Stimulated activated CD4-positive, alpha-beta T cell treated with anti-CD3 and anti-CD28 coated beads, Interleukin-4, amount 100 ng/mL, for 1 hour (primary cell): ENCODE measurements at regions not wholly inside any gene's neighbourhood (a gene's known extent, or its start where the extent isn't known, plus 50 kb on each side); places are given as distances from the start of the nearest gene placed in this dataset.
"Not testable (repeated sequence)": the region's sequence is repeated elsewhere in the genome, so short reads cannot be mapped to it uniquely, and the experiment has no call there.

Source experiments
- DNase-seq: peaks from one replicate; pipeline ENCODE4 v3.0.0-alpha.2; 2020

DNA sequence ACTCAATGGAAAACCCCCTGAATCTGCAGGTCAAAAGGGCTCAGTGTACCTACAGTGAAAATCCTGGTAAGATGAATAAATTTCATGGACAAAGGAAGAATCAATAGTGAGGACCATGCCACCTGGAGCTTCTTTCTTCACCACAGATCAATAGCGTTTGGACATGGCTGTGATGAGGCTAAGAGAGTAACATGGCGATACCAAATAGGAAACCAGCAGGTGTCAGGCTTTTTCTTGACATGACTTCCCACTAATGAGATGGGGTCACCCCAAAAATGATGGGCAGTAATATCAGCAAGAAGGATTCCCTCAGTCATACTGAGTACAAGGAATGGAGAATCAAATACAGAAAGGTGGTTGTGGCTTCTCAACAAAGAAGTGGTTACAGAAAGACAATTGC is 208.5 kb upstream of the PLPPR1 start:
- DNase-seq = no peak

DNA sequence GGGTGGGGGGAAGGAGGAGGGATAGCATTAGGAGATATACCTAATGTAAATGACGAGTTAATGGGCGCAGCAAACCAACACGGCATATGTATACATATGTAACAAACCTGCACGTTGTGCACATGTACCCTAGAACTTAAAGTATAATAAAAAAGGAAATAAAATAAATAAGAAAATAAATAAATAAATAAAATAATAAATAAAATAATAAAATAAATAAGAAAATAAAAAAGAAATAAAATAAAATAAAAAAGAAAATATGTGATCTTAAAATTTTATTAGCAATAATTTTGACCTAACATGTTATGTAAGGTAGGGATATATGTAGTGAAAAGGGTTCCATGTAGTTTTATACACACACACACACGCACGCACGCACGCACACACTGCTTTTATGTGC is 195.5 kb upstream of the PLPPR1 start:
- DNase-seq = not testable (repeated sequence)

DNA sequence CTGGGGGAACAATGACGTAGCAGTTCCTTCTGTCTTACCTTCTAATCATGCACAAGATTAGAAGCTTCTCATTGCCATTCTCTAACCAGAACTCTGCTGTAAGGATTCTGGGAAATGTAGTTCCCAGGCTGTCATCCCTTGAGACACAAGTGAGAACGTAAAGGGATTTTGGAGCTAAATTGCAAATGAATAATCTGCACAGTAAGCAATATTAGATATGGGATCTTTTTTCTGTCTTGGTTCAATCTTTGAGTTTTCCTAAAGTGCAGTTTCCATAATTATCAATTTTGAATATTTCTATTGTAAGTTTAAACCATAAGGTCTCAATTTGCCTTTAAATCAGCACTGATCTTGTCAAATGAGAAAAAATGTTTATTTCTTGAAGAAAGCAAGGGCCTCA is 189.7 kb upstream of the PLPPR1 start:
- no peak for DNase-seq

DNA sequence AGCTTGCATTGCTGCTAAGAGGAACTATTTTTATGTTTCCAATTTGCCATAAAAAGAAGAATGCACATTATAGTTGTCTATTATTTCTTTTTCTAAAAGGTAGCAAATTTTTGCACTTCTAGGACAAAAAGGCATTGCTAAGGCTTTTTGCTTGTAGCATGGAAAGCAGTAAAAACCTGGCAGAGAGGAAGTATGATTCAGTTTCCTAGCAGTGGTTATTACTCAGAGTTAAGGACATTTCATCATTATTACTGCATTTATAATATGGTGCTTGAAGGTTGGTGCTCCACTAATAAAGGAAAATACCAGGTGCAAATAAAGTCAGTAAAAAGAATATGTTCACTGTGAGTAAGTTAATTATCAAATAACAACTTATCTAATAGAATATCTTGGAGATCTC is 179.8 kb upstream of the PLPPR1 start:
- no peak for DNase-seq

DNA sequence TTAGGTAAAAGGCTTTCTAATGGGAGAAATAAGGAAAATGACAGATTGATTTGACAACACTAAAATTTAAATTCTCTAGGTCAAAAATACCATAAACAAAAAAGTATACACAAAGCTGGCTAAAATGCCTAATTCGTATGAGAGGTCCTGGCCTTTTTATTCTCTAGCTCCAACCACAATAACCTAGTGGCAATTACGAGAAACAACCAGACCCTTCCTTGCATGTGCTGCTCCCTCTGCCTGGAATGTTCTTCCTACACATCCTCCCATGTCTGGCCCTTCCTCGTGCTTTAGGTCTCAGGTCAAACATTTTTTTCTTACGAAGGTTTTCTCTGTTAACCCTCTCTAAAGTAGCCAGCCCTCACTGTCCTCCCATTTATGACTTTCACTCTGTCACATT is 176.4 kb upstream of the PLPPR1 start:
- DNase-seq = no peak

DNA sequence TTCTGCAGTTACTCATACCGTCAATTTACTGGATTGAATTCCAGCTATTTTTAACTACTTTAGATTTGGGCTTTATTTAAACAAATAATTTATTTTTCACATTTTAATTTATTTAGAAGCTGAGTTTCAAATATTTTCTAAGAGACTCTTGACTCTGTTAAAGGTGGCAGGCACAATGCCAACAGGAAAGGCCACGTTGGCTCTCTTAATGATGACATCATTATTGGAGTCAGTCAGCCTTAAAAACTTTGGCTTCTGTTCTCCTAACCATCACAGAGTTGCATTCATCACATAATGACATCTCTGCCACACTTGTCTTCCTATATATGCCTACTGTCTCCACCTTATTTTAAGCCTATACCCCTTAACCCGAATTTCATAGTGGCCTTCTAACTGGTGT is 172.3 kb upstream of the PLPPR1 start:
- DNase-seq = no peak

DNA sequence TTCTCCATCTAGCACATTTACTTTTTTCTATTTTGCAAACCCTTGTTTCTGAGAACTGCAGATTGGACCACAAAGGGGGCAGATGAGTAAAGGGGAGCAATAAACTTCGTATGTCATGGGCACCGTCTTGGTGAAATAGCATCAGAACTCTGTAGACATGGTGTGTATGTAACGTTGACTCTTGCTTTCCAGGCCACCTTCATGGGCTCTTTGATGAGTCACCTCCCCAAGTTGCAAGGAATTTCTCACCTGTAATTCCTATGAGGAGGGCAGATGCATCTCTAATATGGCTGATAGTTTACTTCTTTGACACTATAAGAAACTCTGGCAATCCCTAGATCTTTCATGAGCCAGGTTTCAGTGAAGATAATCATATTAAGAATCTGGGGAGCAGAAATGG is 163.4 kb upstream of the PLPPR1 start:
- DNase-seq = no peak

DNA sequence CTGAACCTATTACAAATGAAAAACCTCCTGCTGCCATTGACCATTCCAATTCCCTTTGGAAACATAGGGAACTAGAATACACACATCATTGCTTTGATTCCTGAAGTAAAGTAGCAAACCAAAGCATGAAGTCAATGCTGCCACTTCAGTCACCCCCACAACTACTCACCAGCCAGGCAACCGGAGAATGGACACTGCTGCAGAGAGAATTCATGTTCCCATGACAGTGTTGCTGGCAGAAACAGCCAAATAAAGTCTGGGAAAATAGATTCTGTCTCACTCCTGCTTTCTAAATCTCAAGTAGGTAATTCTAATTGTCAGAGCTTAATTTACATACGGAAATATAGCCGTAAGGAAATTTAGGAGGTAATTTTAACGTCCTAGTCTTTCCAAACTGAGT is 162.9 kb upstream of the PLPPR1 start:
- DNase-seq = no peak

DNA sequence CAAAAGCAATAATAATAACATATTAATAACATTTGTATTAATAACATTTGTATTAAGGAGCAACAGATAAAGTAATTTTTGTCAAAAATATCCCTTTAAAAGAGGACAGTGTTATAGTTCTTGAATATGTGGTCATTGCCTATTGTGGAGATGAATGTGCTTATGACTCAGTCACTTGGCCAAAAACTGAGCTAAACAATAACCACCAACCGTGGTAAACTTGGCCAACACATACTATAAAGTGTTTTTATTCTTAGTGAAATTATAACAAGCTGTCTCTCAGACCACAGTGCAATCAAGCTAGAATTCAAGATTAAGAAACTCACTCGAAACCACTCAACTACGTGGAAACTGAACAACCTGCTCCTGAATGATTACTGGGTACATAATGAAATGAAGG is 159.2 kb upstream of the PLPPR1 start:
- no peak for DNase-seq

DNA sequence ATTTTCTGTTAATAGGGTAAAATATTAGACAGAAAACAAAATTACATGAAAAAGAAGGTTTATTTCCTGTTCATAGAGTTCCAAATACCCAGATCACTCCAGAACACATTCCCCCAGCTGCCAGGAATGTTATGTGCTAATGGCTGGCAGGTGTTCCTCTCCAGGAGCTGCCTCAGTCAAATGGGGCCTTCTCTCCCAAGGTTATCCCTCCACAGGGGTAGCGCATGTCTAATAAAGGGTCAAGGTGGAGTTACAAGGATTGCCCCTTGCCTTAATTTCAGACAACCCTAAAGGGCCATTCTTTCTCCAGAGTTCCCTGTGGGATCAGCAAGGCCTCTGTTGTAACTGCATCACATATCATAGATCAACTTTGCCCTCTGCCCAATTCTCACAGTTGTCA is 148.6 kb upstream of the PLPPR1 start:
- no peak for DNase-seq

DNA sequence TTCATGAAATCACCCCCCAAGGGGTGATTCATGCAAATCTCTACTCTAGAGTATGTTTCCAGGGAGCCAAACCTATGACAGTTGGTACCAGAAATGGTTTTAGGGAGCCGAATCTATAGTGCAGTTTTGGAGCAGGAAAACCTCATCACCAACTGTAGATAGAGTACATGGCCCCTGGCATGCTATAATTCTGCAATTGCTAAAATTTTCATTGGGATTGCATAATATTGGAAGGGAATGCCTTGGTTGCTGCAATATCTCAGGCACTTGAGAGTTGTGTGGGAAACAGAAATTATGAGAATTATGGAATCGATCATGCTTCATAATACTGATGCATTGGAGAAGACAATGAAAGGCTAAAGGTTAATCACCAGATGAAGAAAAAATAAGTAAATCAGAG is 148.2 kb upstream of the PLPPR1 start:
- DNase-seq = no peak

DNA sequence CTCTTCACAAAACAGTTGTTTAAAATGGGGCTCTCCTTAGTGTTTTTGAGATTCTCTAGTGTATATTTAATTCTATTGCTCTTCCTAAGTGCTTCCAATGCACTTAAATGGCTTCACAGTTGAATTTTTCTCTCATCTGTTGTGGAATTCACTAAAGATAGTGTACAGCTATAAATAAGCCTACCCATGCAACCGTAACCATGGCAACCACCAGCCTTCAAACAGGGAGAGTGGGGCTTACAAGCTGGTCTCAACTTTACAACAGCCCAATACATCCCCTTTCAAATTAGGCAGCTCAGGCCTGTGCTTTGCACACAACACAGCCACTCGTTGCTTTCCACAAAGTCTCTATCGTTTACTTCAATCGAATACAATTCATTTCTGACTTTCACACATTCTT is 144.0 kb upstream of the PLPPR1 start:
- DNase-seq = no peak

DNA sequence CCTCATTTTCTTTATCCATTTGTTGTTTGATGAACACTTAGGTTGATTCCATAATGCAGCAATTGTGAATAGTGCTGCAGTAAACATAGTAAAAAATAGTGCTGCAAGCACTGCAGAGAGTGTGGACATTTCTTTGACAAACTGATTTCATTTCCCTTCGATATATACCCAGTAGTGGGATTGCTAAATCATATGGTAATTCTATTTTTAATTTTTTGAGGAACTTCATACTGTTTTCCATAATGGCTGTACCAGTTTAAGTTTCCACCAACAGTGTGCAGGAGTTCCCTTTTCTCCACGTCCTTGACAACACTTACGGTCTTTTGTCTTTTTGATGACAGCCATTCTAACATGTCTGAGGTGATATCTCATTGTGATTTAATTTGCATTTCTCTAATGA is 138.2 kb upstream of the PLPPR1 start:
- DNase-seq = no peak

DNA sequence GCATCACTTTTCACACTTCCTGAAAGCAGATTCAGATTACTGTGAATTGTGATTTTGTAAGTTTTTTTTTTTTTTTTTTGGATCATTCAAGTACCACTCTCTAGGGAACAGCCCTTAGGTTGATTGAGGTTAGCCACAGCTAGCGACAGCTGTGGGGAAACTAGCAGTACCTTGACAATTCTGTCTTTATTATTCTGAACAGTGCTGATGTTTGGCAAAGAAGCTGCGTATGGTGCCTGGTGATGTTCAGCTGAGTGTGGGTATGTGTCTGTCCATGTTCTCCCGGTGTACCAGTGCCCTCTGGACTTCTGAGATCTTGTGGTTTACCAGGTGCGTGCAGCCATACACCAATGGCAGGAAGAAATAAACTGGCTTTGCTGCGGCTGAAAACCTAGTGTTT is 117.3 kb upstream of the PLPPR1 start:
- DNase-seq = no peak

DNA sequence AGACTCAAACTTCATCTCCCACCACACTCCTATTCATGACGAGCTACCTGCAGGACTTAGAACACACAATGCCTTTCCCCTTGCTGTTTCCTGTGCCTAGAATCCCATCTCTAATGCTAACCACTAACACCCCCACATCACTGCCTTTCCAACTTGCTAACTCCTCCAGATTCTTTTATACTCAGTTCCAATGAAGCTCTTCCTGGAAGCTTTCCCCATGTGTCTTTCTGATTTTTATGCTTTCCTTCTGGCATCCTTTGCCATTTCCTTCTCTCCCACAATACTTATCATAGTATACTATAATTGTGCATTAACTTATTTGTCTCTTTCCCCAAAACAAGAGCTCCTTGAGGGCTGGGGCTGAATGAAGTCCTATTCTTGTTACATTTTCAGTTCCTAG is 115.3 kb upstream of the PLPPR1 start:
- no peak for DNase-seq

DNA sequence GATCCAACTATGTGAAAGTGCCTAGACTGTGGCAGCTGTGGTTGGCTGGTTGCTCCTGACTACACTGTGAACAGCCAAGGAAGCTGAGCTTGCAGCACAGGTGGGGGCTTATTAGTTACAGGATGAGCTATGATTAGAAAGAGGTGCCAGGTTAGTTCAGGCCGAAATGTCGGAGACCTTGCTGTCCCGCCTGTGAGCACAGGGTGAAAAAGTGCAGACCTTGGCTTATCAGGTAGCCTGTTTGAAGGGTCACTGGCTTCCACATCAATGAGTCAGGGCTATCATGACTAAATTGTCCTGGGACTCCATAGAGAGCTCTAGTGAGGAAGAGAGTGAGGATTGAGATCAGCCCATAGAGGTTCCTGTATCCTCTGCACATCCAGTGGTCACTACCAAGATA is 114.3 kb upstream of the PLPPR1 start:
- no peak for DNase-seq

DNA sequence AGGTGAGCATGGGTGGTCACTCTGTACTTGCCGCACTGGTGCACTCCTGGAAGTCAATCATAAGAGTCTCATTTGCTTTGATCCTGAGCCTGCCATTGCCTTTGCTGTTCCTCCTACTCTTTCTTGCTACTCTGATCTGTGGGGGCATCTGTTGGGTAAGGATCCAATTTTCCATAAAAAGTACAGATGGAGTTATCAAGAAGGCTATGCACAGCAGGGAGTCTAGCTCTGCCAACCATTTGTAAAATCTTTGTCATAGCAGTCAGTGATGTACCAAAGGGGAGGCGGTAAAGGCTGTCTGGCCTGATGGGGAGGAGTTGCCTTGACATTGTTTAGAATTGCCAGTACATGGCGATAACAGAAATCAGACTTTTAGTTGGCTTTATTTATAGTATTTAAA is 109.0 kb upstream of the PLPPR1 start:
- DNase-seq = no peak

DNA sequence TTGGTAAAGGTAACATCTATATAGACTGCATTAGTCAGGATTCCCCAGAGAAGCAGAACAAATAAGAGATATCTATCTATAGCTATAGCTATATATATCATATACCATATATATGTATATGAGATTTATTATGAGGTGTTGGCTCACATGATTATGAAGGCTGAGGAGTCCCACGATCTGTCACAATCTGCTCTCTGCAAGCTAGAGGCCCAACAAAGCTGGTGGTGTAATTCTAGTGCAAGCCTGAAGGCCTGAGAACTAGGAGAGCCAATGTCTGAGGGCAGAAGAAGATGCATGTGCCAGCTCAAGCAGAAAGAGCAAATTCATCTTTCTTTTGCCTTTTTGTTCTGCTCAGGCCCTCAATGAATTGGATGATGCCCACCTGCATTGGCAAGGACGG is 102.2 kb upstream of the PLPPR1 start:
- DNase-seq = no peak

DNA sequence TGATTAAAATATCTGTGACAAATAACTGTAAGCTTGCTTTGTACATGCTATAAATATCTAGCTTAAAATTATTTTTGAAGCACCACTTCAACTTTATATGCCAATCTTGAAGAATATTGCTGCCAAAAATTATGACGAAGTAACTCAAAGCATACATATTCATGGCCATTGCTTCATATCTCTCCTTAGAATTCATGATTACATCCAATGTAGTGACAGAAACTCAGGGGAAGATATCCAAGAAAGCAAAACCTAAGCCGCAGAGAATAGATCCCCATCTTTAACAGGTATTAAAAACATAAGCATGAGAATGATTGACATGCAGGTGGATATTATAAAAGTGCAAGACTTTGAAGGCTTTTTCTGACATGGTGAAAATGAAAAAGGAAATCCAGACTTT is 100.8 kb upstream of the PLPPR1 start:
- no peak for DNase-seq

DNA sequence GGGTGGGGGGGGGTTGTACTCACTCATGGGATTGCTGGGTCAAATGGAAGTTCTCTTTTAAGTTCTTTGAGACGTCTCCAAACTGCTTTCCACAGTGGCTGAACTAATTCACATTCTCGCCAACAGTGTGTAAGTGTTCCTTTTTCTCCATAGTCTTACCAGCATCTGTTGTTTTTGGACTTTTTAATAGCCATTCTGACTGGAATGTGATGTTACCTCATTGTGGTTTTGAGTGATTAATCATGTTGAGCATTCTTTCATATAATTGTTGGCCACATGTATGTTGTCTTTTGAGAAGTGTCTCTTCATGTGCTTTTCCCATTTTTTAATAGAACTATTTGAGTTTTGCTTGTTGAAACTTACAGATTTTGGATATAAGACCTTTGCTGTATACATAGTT is 94.9 kb upstream of the PLPPR1 start:
- no peak for DNase-seq

DNA sequence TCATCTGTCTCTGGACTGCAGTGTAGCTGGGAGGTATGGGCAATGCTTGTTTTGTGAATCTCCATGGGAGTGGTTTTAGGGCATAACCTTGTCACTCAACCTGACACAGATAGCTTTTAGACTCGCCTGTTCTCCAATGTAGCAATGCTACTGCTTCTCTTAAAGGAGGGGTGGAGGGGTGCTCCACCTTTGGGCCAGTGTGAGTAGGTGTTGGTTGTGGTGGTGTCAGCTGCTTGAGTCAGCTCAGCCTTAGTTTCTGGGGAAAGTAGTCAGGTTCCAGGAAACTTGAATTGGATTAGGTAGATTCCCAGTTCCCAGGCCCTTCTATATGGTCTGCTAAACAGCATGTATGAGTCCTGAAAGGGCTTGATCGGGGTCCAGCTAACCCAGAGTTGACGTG is 91.1 kb upstream of the PLPPR1 start:
- DNase-seq = no peak

DNA sequence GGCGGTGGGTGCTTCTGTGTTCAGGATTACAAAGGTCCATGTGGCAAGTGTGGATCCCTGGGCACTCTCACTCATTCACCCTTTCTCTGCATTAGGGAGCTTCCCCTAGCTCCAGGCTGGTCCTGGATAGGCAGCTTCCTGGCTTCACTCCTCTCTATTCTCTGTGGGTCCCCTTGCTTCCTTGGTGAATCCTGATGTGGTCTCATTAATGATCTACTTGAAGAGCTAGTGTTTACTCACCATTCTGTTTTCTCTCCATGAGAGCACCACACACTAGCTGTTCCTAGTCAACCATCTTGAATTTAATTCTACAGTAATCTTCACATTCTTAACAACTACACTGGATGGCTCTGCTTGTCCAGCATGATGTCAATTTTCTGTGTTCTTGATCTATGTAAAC is 90.0 kb upstream of the PLPPR1 start:
- DNase-seq = no peak

DNA sequence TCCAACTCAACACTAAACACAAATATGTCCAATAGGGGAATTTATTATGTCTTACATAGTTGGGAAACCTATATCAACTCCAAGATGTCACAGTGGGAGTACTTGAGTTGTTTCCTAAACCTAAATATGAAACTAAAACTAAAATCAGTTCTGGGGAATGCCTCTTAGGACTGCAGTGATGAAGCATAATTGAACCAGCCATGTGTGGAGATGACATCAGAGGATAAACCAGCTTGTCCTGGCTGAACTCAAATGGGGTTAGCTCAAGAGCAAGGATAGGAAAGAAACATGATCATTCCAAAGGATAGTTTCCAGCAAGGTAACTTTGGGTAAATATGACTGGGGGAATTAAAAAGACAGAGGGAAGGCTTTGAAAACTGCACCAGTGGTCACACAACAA is 88.9 kb upstream of the PLPPR1 start:
- DNase-seq = no peak

DNA sequence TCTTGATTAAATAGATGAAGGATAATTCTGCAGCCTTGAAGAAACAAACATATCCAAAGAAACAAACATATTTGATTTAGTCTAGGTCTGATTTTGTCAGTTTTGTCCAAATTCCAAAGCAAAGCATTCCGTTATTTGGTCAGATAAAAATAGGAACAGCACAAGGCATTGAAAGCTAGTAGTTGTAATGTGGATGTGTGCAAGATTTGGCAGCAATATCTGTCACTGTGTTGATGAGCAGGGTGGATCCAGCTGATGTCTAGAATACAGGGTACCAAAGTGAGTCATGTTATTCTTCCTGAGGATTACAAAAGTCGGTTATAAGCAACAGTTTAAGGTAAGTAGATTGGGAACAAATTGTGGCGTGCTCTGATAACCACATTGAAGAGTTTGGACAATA is 69.3 kb upstream of the PLPPR1 start:
- DNase-seq = no peak
